ENCODE measurements at regions not wholly inside any gene's neighbourhood (a gene's known extent, or its start where the extent isn't known, plus 50 kb on each side); places are given as distances from the start of the nearest gene placed in this dataset.

GRCh38 chr17:34182036-34182803 lies 72.9 kb upstream of the CCL2 start:
- no peak for TF ChIP-seq POLR2A (IDR thresholded peaks at IDR 0.05)
- TF ChIP-seq EP300 (IDR thresholded peaks at IDR 0.05; ENCODE audit: low read depth), result no peak
- TF ChIP-seq CTCF (IDR thresholded peaks at IDR 0.05), result no peak
- TF ChIP-seq POLR2AphosphoS5 (IDR thresholded peaks at IDR 0.05), result no peak
- intact Hi-C loops (cut with DNase I; ENCODE audit: low total_unique reads) (no loop called here), in situ Hi-C loops (cut with MboI; ENCODE audit: low pct_ligation_motif_present in 1 of 4, low pct_unique_long_range_greater_than_20kb in 1 of 4, low sequenced_read_pairs in 3 of 4) (loop anchor here in 1 of 4 donors (25.0 kb wide), 1 partner anchor 355 kb away; no protein-coding TSS in a partner anchor)
- H3K4me1 ChIP-seq, result peaks cover 0 to 3% (median 1%) of the 10 kb centered on the region in 4 donors
- 59 to 63% methylated on average over 3 to 6 of the region's 6 CpGs for WGBS, 2 donors (ENCODE audit: low coverage in 1 of 2)
- no peaks in the 10 kb centered on the region for H3K36me3 ChIP-seq
- DNase-seq, result no peak
- no peaks in the 10 kb centered on the region for H3K9me3 ChIP-seq
- no peak overlapping the region for H3K4me3 ChIP-seq
- peaks cover 3% of the 10 kb centered on the region for H3K27me3 ChIP-seq
- H3K27ac ChIP-seq, result no peak overlapping the region

- Histone ChIP-seq H3K27ac (no peak overlapping the region), H3K4me3 (no peak overlapping the region), H3K9me3 (no peaks in the 10 kb centered on the region), H3K27me3 (peaks cover 15% of the 10 kb centered on the region), H3K4me1 (no peaks in the 10 kb centered on the region), H3K36me3 (peaks cover 0 to 1% (median 0%) of the 10 kb centered on the region in 4 donors)
- intact Hi-C loops (cut with DNase I; ENCODE audit: low total_unique reads), result no loop called here
- WGBS, 2 donors (ENCODE audit: low coverage in 1 of 2), result 68 to 80% methylated on average over 1 to 3 of the region's 3 CpGs
- in situ Hi-C loops (cut with MboI; ENCODE audit: low pct_ligation_motif_present in 1 of 4, low pct_unique_long_range_greater_than_20kb in 1 of 4, low sequenced_read_pairs in 3 of 4), result loop anchor here (5.0 to 25.0 kb wide), 3 partner anchors 166 to 341 kb away; partner anchors contain the start of gene CCL1 (in 3 of the 4)
- TF ChIP-seq POLR2AphosphoS5 (IDR thresholded peaks at IDR 0.05) (no peak), CTCF (IDR thresholded peaks at IDR 0.05) (no peak), EP300 (IDR thresholded peaks at IDR 0.05; ENCODE audit: low read depth) (no peak), POLR2A (IDR thresholded peaks at IDR 0.05) (no peak)
- no peak for DNase-seq
Observed at GRCh38 chr17:34195987-34196386, 59.1 kb upstream of the CCL2 start.

GRCh38 chr17:34198519-34198918 lies 56.6 kb upstream of the CCL2 start:
- DNase-seq, result no peak
- Histone ChIP-seq H3K9me3 (no peaks in the 10 kb centered on the region), H3K27ac (no peak overlapping the region), H3K27me3 (peaks cover 15% of the 10 kb centered on the region), H3K4me1 (no peaks in the 10 kb centered on the region), H3K4me3 (no peak overlapping the region), H3K36me3 (peaks cover 0 to 1% (median 0%) of the 10 kb centered on the region in 4 donors)
- in situ Hi-C loops (cut with MboI; ENCODE audit: low pct_ligation_motif_present in 1 of 4, low pct_unique_long_range_greater_than_20kb in 1 of 4, low sequenced_read_pairs in 3 of 4), result loop anchor here (5.0 to 25.0 kb wide), 3 partner anchors 164 to 339 kb away; partner anchors contain the start of gene CCL1 (in 3 of the 4)
- TF ChIP-seq EP300 (IDR thresholded peaks at IDR 0.05; ENCODE audit: low read depth) (no peak), CTCF (IDR thresholded peaks at IDR 0.05) (no peak), POLR2A (IDR thresholded peaks at IDR 0.05) (no peak), POLR2AphosphoS5 (IDR thresholded peaks at IDR 0.05) (no peak)
- intact Hi-C loops (cut with DNase I; ENCODE audit: low total_unique reads), result no loop called here
- 13 to 30% methylated on average over 1 of the region's 1 CpG for WGBS, 2 donors (ENCODE audit: low coverage in 1 of 2)

GRCh38 chr17:34199454-34199853 lies 55.6 kb upstream of the CCL2 start:
- Histone ChIP-seq H3K4me3 (no peak overlapping the region), H3K27me3 (peaks cover 15% of the 10 kb centered on the region), H3K4me1 (no peaks in the 10 kb centered on the region), H3K9me3 (no peaks in the 10 kb centered on the region), H3K27ac (no peak overlapping the region), H3K36me3 (peaks cover 0 to 1% (median 0%) of the 10 kb centered on the region in 4 donors)
- intact Hi-C loops (cut with DNase I; ENCODE audit: low total_unique reads), result loop anchor here (1.0 kb wide), 1 partner anchor 162 kb away; no protein-coding TSS in a partner anchor
- 27 to 34% methylated on average over 3 to 7 of the region's 7 CpGs for WGBS, 2 donors (ENCODE audit: low coverage in 1 of 2)
- TF ChIP-seq POLR2AphosphoS5 (IDR thresholded peaks at IDR 0.05) (no peak), CTCF (IDR thresholded peaks at IDR 0.05) (no peak), EP300 (IDR thresholded peaks at IDR 0.05; ENCODE audit: low read depth) (no peak), POLR2A (IDR thresholded peaks at IDR 0.05) (no peak)
- DNase-seq, result no peak
- in situ Hi-C loops (cut with MboI; ENCODE audit: low pct_ligation_motif_present in 1 of 4, low pct_unique_long_range_greater_than_20kb in 1 of 4, low sequenced_read_pairs in 3 of 4), result loop anchor here (5.0 to 25.0 kb wide), 3 partner anchors 163 to 338 kb away; partner anchors contain the start of gene CCL1 (in 3 of the 4)

All from transverse colon (tissue), 4 donors.